CD4-positive, alpha-beta T cell treated with Interleukin-2 at 100 ng/mL for 4 hours (primary cell): ENCODE measurements at regions not wholly inside any gene's neighbourhood (a gene's known extent, or its start where the extent isn't known, plus 50 kb on each side); places are given as distances from the start of the nearest gene placed in this dataset.

Source experiments
- DNase-seq: peaks from one replicate; pipeline ENCODE4 v3.0.0-alpha.2; 2020; ENCODE audit warnings: low spot score

GRCh38 chr4:128355305-128355704, 67.7 kb upstream of the PGRMC2 start:
- DNase-seq: no peak

- DNase-seq: no peak
These were observed 66.7 kb upstream of the PGRMC2 start for GRCh38 chr4:128354205-128354821.

GRCh38 chr4:128353791-128354190, 66.2 kb upstream of the PGRMC2 start:
- no peak for DNase-seq

GRCh38 chr4:128351502-128351901, 63.9 kb upstream of the PGRMC2 start:
- no peak for DNase-seq

GRCh38 chr4:128350449-128351045, 62.9 kb upstream of the PGRMC2 start:
- DNase-seq: no peak

- DNase-seq: no peak
These were observed 62.3 kb upstream of the PGRMC2 start for GRCh38 chr4:128349921-128350320.

- no peak for DNase-seq
These were observed 60.5 kb upstream of the PGRMC2 start for GRCh38 chr4:128347930-128348660.

- DNase-seq: no peak
These were observed 59.7 kb upstream of the PGRMC2 start for GRCh38 chr4:128347175-128347868.

GRCh38 chr4:128346054-128346716, 58.6 kb upstream of the PGRMC2 start:
- DNase-seq: no peak

GRCh38 chr4:128345650-128346049, 58.0 kb upstream of the PGRMC2 start:
- no peak for DNase-seq

- no peak for DNase-seq
These were observed 55.1 kb upstream of the PGRMC2 start for GRCh38 chr4:128342762-128343161.

GRCh38 chr4:128341634-128342033, 54.0 kb upstream of the PGRMC2 start:
- no peak for DNase-seq

- no peak for DNase-seq
These were observed 51.2 kb upstream of the PGRMC2 start for GRCh38 chr4:128338634-128339355.

- DNase-seq: no peak
These were observed 50.2 kb upstream of the PGRMC2 start for GRCh38 chr4:128337863-128338262.
